Testis (tissue), 2 donors: ENCODE measurements at regions not wholly inside any gene's neighbourhood (a gene's known extent, or its start where the extent isn't known, plus 50 kb on each side); places are given as distances from the start of the nearest gene placed in this dataset.

ENCODE experiments used
- DNase-seq: peaks from one replicate; pipeline ENCODE4 v3.0.0-alpha.2; 2019
- H3K27ac ChIP-seq, 2 donors: fragments of 200-600 bp; sonication (generic); one replicate each; pipeline ENCODE4 v1.5.1; 2019
- H3K27me3 ChIP-seq: fragments of 200-600 bp; sonication (generic); one replicate; pipeline ENCODE4 v1.5.1; 2019
- H3K36me3 ChIP-seq: fragments of 200-600 bp; sonication (generic); one replicate; pipeline ENCODE4 v1.5.1; 2017; ENCODE audit warnings: low read depth; ENCODE audit errors: missing control alignments
- H3K4me1 ChIP-seq: fragments of 200-600 bp; sonication (generic); one replicate; pipeline ENCODE4 v1.5.1; 2019
- H3K4me3 ChIP-seq, 2 donors: fragments of 200-600 bp; sonication (generic); one replicate each; pipeline ENCODE4 v1.5.1; 2017 to 2019
- H3K9me3 ChIP-seq: fragments of 200-600 bp; sonication (generic); one replicate; pipeline ENCODE4 v1.5.1; 2017
- CTCF ChIP-seq, 3 experiments: fragments of 450-650 bp in 2 of 3; fragments of 200-600 bp in 1 of 3; sonication (generic) in 1 of 3; IDR thresholded peaks; one replicate each; pipeline ENCODE4 v1.5.1; 2016 to 2019; ENCODE audit warnings: antibody characterized with exemption in 3 of 3, mild to moderate bottlenecking in 2 of 3, moderate library complexity in 1 of 3
- POLR2A ChIP-seq: fragments of 450-650 bp; IDR thresholded peaks from one replicate; pipeline ENCODE4 v1.6.1; 2017; ENCODE audit warnings: antibody characterized with exemption, mild to moderate bottlenecking, moderate library complexity
- WGBS, 2 donors: methylation state at CpG; one replicate each; pipeline ENCODE4 v1.1.5; 2018; 5-methylcytosine and 5-hydroxymethylcytosine counted together
- intact Hi-C: fragments of 100-400 bp; cut with DNase I; formaldehyde crosslinking; loops from one replicate; pipeline ENCODE4 v1.15.1; 2023; ENCODE audit warnings: low total_unique reads

- Histone ChIP-seq H3K27ac (no peak overlapping the region), H3K36me3 (no peaks in the 10 kb centered on the region), H3K4me3 (no peak overlapping the region), H3K4me1 (peaks cover 6% of the 10 kb centered on the region), H3K9me3 (no peaks in the 10 kb centered on the region), H3K27me3 (no peaks in the 10 kb centered on the region)
- WGBS, 2 donors: 50 to 65% methylated on average over 3 of the region's 3 CpGs
- TF ChIP-seq POLR2A: no peak
- TF ChIP-seq CTCF (IDR thresholded peaks at IDR 0.05): no peak
- intact Hi-C loops: no loop called here
- DNase-seq: no peak
Measured at GRCh38 chr6:20331042-20331441, 70.6 kb upstream of the E2F3 start.

GRCh38 chr6:20331625-20332024 lies 70.1 kb upstream of the E2F3 start:
- Histone ChIP-seq H3K27ac (no peak overlapping the region), H3K27me3 (no peaks in the 10 kb centered on the region), H3K4me3 (no peak overlapping the region), H3K4me1 (peaks cover 6% of the 10 kb centered on the region), H3K36me3 (no peaks in the 10 kb centered on the region), H3K9me3 (no peaks in the 10 kb centered on the region)
- DNase-seq: no peak
- TF ChIP-seq POLR2A: no peak
- TF ChIP-seq CTCF (IDR thresholded peaks at IDR 0.05): no peak
- WGBS, 2 donors: 88 to 92% methylated on average over 5 of the region's 5 CpGs
- intact Hi-C loops: no loop called here

GRCh38 chr6:20332441-20333006 lies 69.2 kb upstream of the E2F3 start:
- H3K4me3 ChIP-seq: no peak overlapping the region
- H3K27ac ChIP-seq: no peak overlapping the region
- H3K4me1 ChIP-seq: peaks cover 6% of the 10 kb centered on the region
- no peaks in the 10 kb centered on the region for H3K9me3 ChIP-seq
- intact Hi-C loops: no loop called here
- WGBS, 2 donors: 67 to 72% methylated on average over 1 of the region's 1 CpG
- peak; percentile 82 for DNase-seq
- TF ChIP-seq POLR2A (no peak), CTCF (IDR thresholded peaks at IDR 0.05) (no peak)
- no peaks in the 10 kb centered on the region for H3K36me3 ChIP-seq
- H3K27me3 ChIP-seq: no peaks in the 10 kb centered on the region

GRCh38 chr6:20333721-20334269 lies 67.9 kb upstream of the E2F3 start:
- DNase-seq: no peak
- Histone ChIP-seq H3K27me3 (no peaks in the 10 kb centered on the region), H3K27ac (peak overlapping the region in 1 of 2 donors; percentile 14), H3K36me3 (no peaks in the 10 kb centered on the region), H3K4me1 (peaks cover 6% of the 10 kb centered on the region), H3K9me3 (no peaks in the 10 kb centered on the region), H3K4me3 (no peak overlapping the region)
- TF ChIP-seq POLR2A (no peak), CTCF (IDR thresholded peaks at IDR 0.05) (no peak)
- 55 to 68% methylated on average over 9 of the region's 9 CpGs for WGBS, 2 donors
- intact Hi-C loops: no loop called here

- Histone ChIP-seq H3K4me1 (peaks cover 6% of the 10 kb centered on the region), H3K27ac (no peak overlapping the region), H3K9me3 (no peaks in the 10 kb centered on the region), H3K4me3 (no peak overlapping the region), H3K27me3 (no peaks in the 10 kb centered on the region), H3K36me3 (no peaks in the 10 kb centered on the region)
- DNase-seq: peak; percentile 86
- WGBS, 2 donors: 56 to 69% methylated on average over 8 of the region's 8 CpGs
- no peak for TF ChIP-seq CTCF (IDR thresholded peaks at IDR 0.05)
- TF ChIP-seq POLR2A: no peak
- intact Hi-C loops: no loop called here
Measured at GRCh38 chr6:20334334-20334733, 67.3 kb upstream of the E2F3 start.
